K562 (cell line): ENCODE measurements at regions not wholly inside any gene's neighbourhood (a gene's known extent, or its start where the extent isn't known, plus 50 kb on each side); places are given as distances from the start of the nearest gene placed in this dataset.

Experiments
- ATAC-seq: fragments of 200-7000 bp; cut with Tn5 transposase; 3 replicates; pipeline ENCODE4 v1.9.1; 2020; ENCODE audit warnings: moderate library complexity
- BruUV-seq: library from RNA; stranded (reverse); fragments of 400-500 nt; replicated peaks from 2 replicates; lab custom pipeline; 2021; lab: Mats Ljungman, UMichigan
- CTCF ChIA-PET: fragments of 300-600 bp; formaldehyde crosslinking; extraction: SDS; loops from one replicate; lab custom pipeline; 2021; ENCODE audit warnings: low intra/inter-chr PET ratio; lab: Yijun Ruan, JAX
- POLR2A ChIA-PET: fragments of 300-600, 350-650 bp; sonication (Branson Sonifier 250); formaldehyde crosslinking; extraction: SDS; loops from one replicate; lab custom pipeline; 2021; ENCODE audit warnings: antibody characterized with exemption, inconsistent platforms; lab: Yijun Ruan, JAX
- DNase-seq, 4 experiments: peaks; one replicate each; pipeline versions ENCODE4 v3.0.0 to v3.0.0-alpha.2; 2011 to 2018; ENCODE audit warnings: low spot score in 3 of 4, mixed read lengths in 3 of 4; ENCODE audit errors: extremely low read depth in 1 of 4
- FAIRE-seq: peaks from 2 replicates; lab custom pipeline; 2011; peaks lifted over from hg19 to GRCh38; lab: Jason Lieb, UNC
- H2AFZ ChIP-seq: 2 replicates; pipeline ENCODE4 v1.6.0; 2011; ENCODE audit warnings: low read depth, low read length, control low read depth, inconsistent platforms
- H3K27ac ChIP-seq: fragments of 200-600 bp; 3 replicates; pipeline ENCODE4 v1.8.0; 2011; ENCODE audit warnings: low read depth, mild to moderate bottlenecking, control low read depth, inconsistent platforms, low read length, moderate library complexity, mixed read lengths; ENCODE audit errors: extremely low read depth
- H3K27me3 ChIP-seq, 2 experiments: fragments of 300-600 bp in 1 of 2; 2 replicates in 1 of 2; 3 replicates in 1 of 2; pipeline versions ENCODE4 v1.6.0 to v1.8.0; 2011; ENCODE audit warnings: inconsistent platforms in 2 of 2, low read length in 2 of 2, mild to moderate bottlenecking in 1 of 2, mixed read lengths in 1 of 2, moderate library complexity in 1 of 2; ENCODE audit not compliant: control insufficient read depth in 2 of 2, insufficient read depth in 2 of 2
- H3K36me3 ChIP-seq: fragments of 300-600 bp; 3 replicates; pipeline ENCODE4 v1.8.0; 2011; ENCODE audit warnings: mild to moderate bottlenecking, low read length, inconsistent platforms; ENCODE audit not compliant: control insufficient read depth, insufficient read depth
- H3K4me1 ChIP-seq, 2 experiments: fragments of 200-600 bp in 1 of 2; replicated peaks in 1 of 2; 2 replicates in 1 of 2; 3 replicates in 1 of 2; pipeline versions ENCODE4 v1.5.1 to v1.8.0; 2011; ENCODE audit warnings: inconsistent platforms in 2 of 2, low read length in 2 of 2, mild to moderate bottlenecking in 1 of 2, mixed read lengths in 1 of 2, moderate library complexity in 1 of 2; ENCODE audit not compliant: control insufficient read depth in 2 of 2, insufficient read depth in 2 of 2
- H3K4me2 ChIP-seq: 2 replicates; pipeline ENCODE4 v1.6.1; 2011; ENCODE audit warnings: low read length, control low read depth, inconsistent platforms, mixed read lengths; ENCODE audit not compliant: insufficient read depth
- H3K4me3 ChIP-seq: fragments of 200-600 bp; sonication (generic), shearing (Covaris generic); 2 replicates; pipeline ENCODE4 v1.5.1; 2016; ENCODE audit warnings: control low read depth, inconsistent platforms
- H3K79me2 ChIP-seq: fragments of 200-600 bp; 3 replicates; pipeline ENCODE4 v1.8.0; 2011; ENCODE audit warnings: low read length, inconsistent platforms; ENCODE audit not compliant: control insufficient read depth, insufficient read depth
- H3K9ac ChIP-seq, 2 experiments: 2 replicates each; pipeline versions ENCODE4 v1.6.0 to v1.6.1; 2011; ENCODE audit warnings: low read depth in 2 of 2, low read length in 2 of 2, control low read depth in 1 of 2, inconsistent platforms in 1 of 2, mild to moderate bottlenecking in 1 of 2, mixed read lengths in 1 of 2; ENCODE audit not compliant: insufficient read depth in 1 of 2
- H3K9me1 ChIP-seq: one replicate; pipeline ENCODE4 v1.6.0; 2011; ENCODE audit warnings: inconsistent platforms, mild to moderate bottlenecking, low read length, moderate library complexity; ENCODE audit not compliant: control insufficient read depth, insufficient read depth
- H3K9me3 ChIP-seq: replicated peaks from 2 replicates; pipeline ENCODE4 v1.5.1; 2011; ENCODE audit warnings: low read depth, low read length, inconsistent platforms; ENCODE audit not compliant: control insufficient read depth, insufficient read depth
- H4K20me1 ChIP-seq: replicated peaks from 2 replicates; pipeline ENCODE4 v1.6.1; 2011; ENCODE audit warnings: low read length, inconsistent platforms, mixed read lengths; ENCODE audit not compliant: control insufficient read depth, insufficient read depth
- COPS2 ChIP-seq: fragments of 450-650 bp; conservative IDR thresholded peaks from 2 replicates; pipeline ENCODE4 v1.6.1; 2016; ENCODE audit warnings: mild to moderate bottlenecking, moderate library complexity
- DIDO1 ChIP-seq: fragments of 450-650 bp; IDR thresholded peaks from 2 replicates; pipeline ENCODE4 v1.6.1; 2016; ENCODE audit warnings: low read depth, missing biosample characterization, missing genetic modification characterization
- EGR1 ChIP-seq: fragments of 450-650 bp; conservative IDR thresholded peaks from 2 replicates; pipeline ENCODE4 v1.6.1; 2017; ENCODE audit warnings: mild to moderate bottlenecking
- ERF ChIP-seq: fragments of 450-650 bp; formaldehyde crosslinking; IDR thresholded peaks from 2 replicates; pipeline ENCODE4 v1.4.0; 2020; ENCODE audit warnings: mild to moderate bottlenecking, mixed read lengths
- GTF2E2 ChIP-seq: fragments of 200-800 bp; sonication (Bioruptor generic); IDR thresholded peaks from 2 replicates; pipeline ENCODE4 v1.6.1; 2016; ENCODE audit warnings: missing genetic modification characterization, missing compliant biosample characterization
- GTF2F1 ChIP-seq: IDR thresholded peaks from 2 replicates; pipeline ENCODE4 v1.6.1; 2011; ENCODE audit warnings: low read depth, low read length, improper control_type of control experiment
- HMG20B ChIP-seq: fragments of 250-450 bp; sonication (Bioruptor Pico); IDR thresholded peaks from 2 replicates; pipeline ENCODE4 v1.5.0; 2021; ENCODE audit warnings: mild to moderate bottlenecking
- HNRNPH1 ChIP-seq: fragments of 200-400 bp; formaldehyde crosslinking; optimal IDR thresholded peaks from 2 replicates; pipeline ENCODE3; 2017; ENCODE audit warnings: low read depth, mild to moderate bottlenecking, low read length, moderate library complexity
- KDM1A ChIP-seq, 2 experiments: fragments of 450-650 bp; IDR thresholded peaks; 2 replicates each; pipeline ENCODE4 v1.6.1; 2016; ENCODE audit warnings: mild to moderate bottlenecking in 2 of 2
- RBM25 ChIP-seq: fragments of 200-400 bp; formaldehyde crosslinking; IDR thresholded peaks from 2 replicates; pipeline ENCODE4 v1.6.1; 2018; ENCODE audit warnings: low read length, low read depth, moderate library complexity; ENCODE audit not compliant: severe bottlenecking
- RBM39 ChIP-seq: fragments of 200-400 bp; formaldehyde crosslinking; optimal IDR thresholded peaks from 2 replicates; pipeline ENCODE3; 2018; ENCODE audit warnings: low read depth, low read length
- SETDB1 ChIP-seq: IDR thresholded peaks from one replicate; pipeline ENCODE4 v1.6.1; 2012; ENCODE audit warnings: low read length, control low read depth, inconsistent platforms
- STAT6 ChIP-seq: sonication (generic); formaldehyde crosslinking; IDR thresholded peaks from 2 replicates; pipeline ENCODE4 v1.8.1; 2023; ENCODE audit warnings: mild to moderate bottlenecking, missing genetic modification reagents
- TEAD1 ChIP-seq, 2 experiments: fragments of 450-650 bp in 1 of 2; sonication (generic) in 1 of 2; formaldehyde crosslinking; IDR thresholded peaks; 2 replicates each; pipeline versions ENCODE4 v1.4.0 to v1.8.0; 2020 to 2022; ENCODE audit warnings: mild to moderate bottlenecking in 2 of 2, missing genetic modification reagents in 1 of 2
- TFAM ChIP-seq: fragments of 250-450 bp; sonication (Bioruptor Pico); conservative IDR thresholded peaks from 2 replicates; pipeline ENCODE4 v1.5.0; 2021; ENCODE audit warnings: mild to moderate bottlenecking, moderate library complexity
- UBTF ChIP-seq, 2 experiments: IDR thresholded peaks; 2 replicates each; pipeline ENCODE4 v1.6.1; 2012; ENCODE audit warnings: improper control_type of control experiment in 2 of 2, low read depth in 2 of 2, low read length in 2 of 2, borderline replicate concordance in 1 of 2
- ZNF324 ChIP-seq: fragments of 250-450 bp; sonication (Bioruptor Pico); IDR thresholded peaks from 2 replicates; pipeline ENCODE4 v1.4.0; 2020; ENCODE audit warnings: mild to moderate bottlenecking
- ZNF655 ChIP-seq: fragments of 250-450 bp; sonication (Bioruptor Pico); IDR thresholded peaks from 2 replicates; pipeline ENCODE4 v1.5.0; 2021
- WGBS: fragments of 100-300 bp; shearing (Covaris generic); methylation state at CpG from one replicate; pipeline ENCODE4 v1.1.6; 2016; ENCODE audit warnings: low coverage, mixed read lengths; ENCODE audit not compliant: insufficient coverage; ENCODE audit errors: missing lambda C conversion rate; 5-methylcytosine and 5-hydroxymethylcytosine counted together
- in situ Hi-C: fragments of 300-500 bp; cut with MboI; formaldehyde crosslinking; loops from 4 replicates; pipeline ENCODE4 v1.15.0; 2018; ENCODE audit warnings: inconsistent platforms, mixed read lengths
- intact Hi-C: fragments of 100-400 bp; cut with micrococcal nuclease; formaldehyde crosslinking; loops from 2 replicates; pipeline ENCODE4 v1.14.2; 2022

GRCh38 chr22:48473202-48473601 lies 1354.5 kb downstream of the BRD1 start:
- H3K9me3 ChIP-seq = no peaks in the 10 kb centered on the region
- ATAC-seq = no peak
- no peaks in the 10 kb centered on the region for H3K9me1 ChIP-seq
- no peaks in the 10 kb centered on the region for H4K20me1 ChIP-seq
- H3K4me1 ChIP-seq = no peaks in the 10 kb centered on the region
- no peak for FAIRE-seq
- no TSS peak for BruUV-seq
- H3K4me2 ChIP-seq = no peak overlapping the region
- peaks cover 0 to 6% of the 10 kb centered on the region in 2 experiments; a peak in 1 of 5 replicates for H3K27me3 ChIP-seq
- no peak overlapping the region for H2AFZ ChIP-seq
- no peak overlapping the region for H3K27ac ChIP-seq
- ChIA-PET CTCF (no interaction called here), POLR2A (no interaction called here)
- no peak for TF ChIP-seq HNRNPH1
- no peak for TF ChIP-seq KDM1A (IDR thresholded peaks at IDR 0.05)
- TF ChIP-seq TFAM (CRISPR knock-in tag) = no peak
- no peak for TF ChIP-seq EGR1
- no peak for TF ChIP-seq UBTF (IDR thresholded peaks at IDR 0.05; ENCODE audit: borderline replicate concordance in 1 of 2, low read depth in 2 of 2, low read length in 2 of 2)
- TF ChIP-seq STAT6 (CRISPR knock-in tag) = no peak
- TF ChIP-seq DIDO1 = no peak
- TF ChIP-seq HMG20B (CRISPR knock-in tag) = no peak
- TF ChIP-seq GTF2E2 = no peak
- TF ChIP-seq RBM25 = no peak
- TF ChIP-seq ZNF324 (CRISPR knock-in tag) = no peak
- no peak for TF ChIP-seq TEAD1 (CRISPR knock-in tag; IDR thresholded peaks at IDR 0.05)
- TF ChIP-seq COPS2 = no peak
- no peak for TF ChIP-seq GTF2F1
- TF ChIP-seq ZNF655 (CRISPR knock-in tag) = no peak
- TF ChIP-seq SETDB1 = no peak
- TF ChIP-seq ERF (CRISPR knock-in tag) = no peak
- TF ChIP-seq RBM39 = no peak
- no peak for DNase-seq
- no peaks in the 10 kb centered on the region for H3K79me2 ChIP-seq
- H3K9ac ChIP-seq = no peak overlapping the region
- in situ Hi-C loops (no loop called here), intact Hi-C loops (no loop called here)
- no peaks in the 10 kb centered on the region for H3K36me3 ChIP-seq
- H3K4me3 ChIP-seq = no peak overlapping the region
- WGBS = 1% methylated on average over 7 of the region's 7 CpGs
